ENCODE measurements at regions not wholly inside any gene's neighbourhood (a gene's known extent, or its start where the extent isn't known, plus 50 kb on each side); places are given as distances from the start of the nearest gene placed in this dataset.

GRCh38 chr18:75554644-75555185 is 127.2 kb upstream of the SMIM21 start:
- TF ChIP-seq RAD21 (IDR thresholded peaks at IDR 0.05; ENCODE audit: low read depth) (no peak), TEAD4 (IDR thresholded peaks at IDR 0.05) (no peak), FOXM1 (IDR thresholded peaks at IDR 0.05; ENCODE audit: borderline replicate concordance, low read depth) (no peak), CREB1 (IDR thresholded peaks at IDR 0.05; ENCODE audit: low read depth) (no peak), CEBPB (IDR thresholded peaks at IDR 0.05) (no peak), MAX (IDR thresholded peaks at IDR 0.05) (no peak), YY1 (IDR thresholded peaks at IDR 0.05; ENCODE audit: low read depth) (no peak), TAF1 (IDR thresholded peaks at IDR 0.05; ENCODE audit: low read depth) (no peak), REST (IDR thresholded peaks at IDR 0.05; ENCODE audit: low read depth) (no peak), EGR1 (IDR thresholded peaks at IDR 0.05) (no peak), ZBTB7A (IDR thresholded peaks at IDR 0.05; ENCODE audit: low read depth) (no peak), USF1 (IDR thresholded peaks at IDR 0.05) (no peak), TCF12 (IDR thresholded peaks at IDR 0.05; ENCODE audit: low read depth) (no peak), EP300 (IDR thresholded peaks at IDR 0.05; ENCODE audit: borderline replicate concordance) (no peak), NFIC (IDR thresholded peaks at IDR 0.05) (no peak)

GRCh38 chr18:75554176-75554575 is 126.7 kb upstream of the SMIM21 start:
- TF ChIP-seq YY1 (IDR thresholded peaks at IDR 0.05; ENCODE audit: low read depth) (no peak), EGR1 (IDR thresholded peaks at IDR 0.05) (no peak), RAD21 (IDR thresholded peaks at IDR 0.05; ENCODE audit: low read depth) (no peak), EP300 (IDR thresholded peaks at IDR 0.05; ENCODE audit: borderline replicate concordance) (no peak), TAF1 (IDR thresholded peaks at IDR 0.05; ENCODE audit: low read depth) (no peak), TCF12 (IDR thresholded peaks at IDR 0.05; ENCODE audit: low read depth) (no peak), NFIC (IDR thresholded peaks at IDR 0.05) (no peak), FOXM1 (IDR thresholded peaks at IDR 0.05; ENCODE audit: borderline replicate concordance, low read depth) (no peak), MAX (IDR thresholded peaks at IDR 0.05) (no peak), REST (IDR thresholded peaks at IDR 0.05; ENCODE audit: low read depth) (no peak)

- TF ChIP-seq FOXM1 (IDR thresholded peaks at IDR 0.05; ENCODE audit: borderline replicate concordance, low read depth) (no peak), MAX (IDR thresholded peaks at IDR 0.05) (no peak), CREB1 (IDR thresholded peaks at IDR 0.05; ENCODE audit: low read depth) (no peak), TCF12 (IDR thresholded peaks at IDR 0.05; ENCODE audit: low read depth) (no peak), CEBPB (IDR thresholded peaks at IDR 0.05) (no peak), USF1 (IDR thresholded peaks at IDR 0.05) (no peak), ZBTB7A (IDR thresholded peaks at IDR 0.05; ENCODE audit: low read depth) (no peak), EGR1 (IDR thresholded peaks at IDR 0.05) (no peak), NFIC (IDR thresholded peaks at IDR 0.05) (no peak), TEAD4 (IDR thresholded peaks at IDR 0.05) (no peak), EP300 (IDR thresholded peaks at IDR 0.05; ENCODE audit: borderline replicate concordance) (no peak), REST (IDR thresholded peaks at IDR 0.05; ENCODE audit: low read depth) (no peak)
Observed at GRCh38 chr18:75553021-75553420, 125.5 kb upstream of the SMIM21 start.

GRCh38 chr18:75551071-75551470 is 123.6 kb upstream of the SMIM21 start:
- TF ChIP-seq EP300 (IDR thresholded peaks at IDR 0.05; ENCODE audit: borderline replicate concordance) (no peak), MAX (IDR thresholded peaks at IDR 0.05) (no peak), RAD21 (IDR thresholded peaks at IDR 0.05; ENCODE audit: low read depth) (no peak), TCF12 (IDR thresholded peaks at IDR 0.05; ENCODE audit: low read depth) (no peak), TAF1 (IDR thresholded peaks at IDR 0.05; ENCODE audit: low read depth) (no peak), CREB1 (IDR thresholded peaks at IDR 0.05; ENCODE audit: low read depth) (no peak), TEAD4 (IDR thresholded peaks at IDR 0.05) (no peak), EGR1 (IDR thresholded peaks at IDR 0.05) (no peak), ZBTB7A (IDR thresholded peaks at IDR 0.05; ENCODE audit: low read depth) (no peak), FOXM1 (IDR thresholded peaks at IDR 0.05; ENCODE audit: borderline replicate concordance, low read depth) (no peak)

Data from Ishikawa (cell line).